Activated T-helper 1 cell treated with anti-CD3 and anti-CD28 coated beads, Interleukin-12 subunit alpha, Interleukin-12 subunit beta, Interleukin-2, Interleukin-4 antibody, amounts not matched to agents 30 ng/mL and 10 ng/mL and 1 ng/mL, durations not matched to agents 14 hours and 24 hours and 36 hours (primary cell): ENCODE measurements at regions not wholly inside any gene's neighbourhood (a gene's known extent, or its start where the extent isn't known, plus 50 kb on each side); places are given as distances from the start of the nearest gene placed in this dataset.

Source experiments
- DNase-seq: peaks from one replicate; pipeline ENCODE4 v3.0.0; 2021; ENCODE audit warnings: low spot score
- H3K27ac Mint-ChIP-seq: one replicate; pipeline ENCODE4 v1.8.0; 2021; ENCODE audit warnings: mild to moderate bottlenecking, mixed read lengths
- H3K27me3 Mint-ChIP-seq: one replicate; pipeline ENCODE4 v1.8.0; 2022; ENCODE audit warnings: mild to moderate bottlenecking, moderate library complexity, mixed read lengths; ENCODE audit not compliant: insufficient read depth
- H3K36me3 Mint-ChIP-seq: one replicate; pipeline ENCODE4 v1.8.0; 2021; ENCODE audit warnings: low read depth, mixed read lengths
- H3K4me1 Mint-ChIP-seq: one replicate; pipeline ENCODE4 v1.8.0; 2021; ENCODE audit warnings: low read depth, mixed read lengths
- H3K4me3 Mint-ChIP-seq: one replicate; pipeline ENCODE4 v1.8.0; 2021; ENCODE audit warnings: mild to moderate bottlenecking, moderate library complexity, mixed read lengths
- H3K9me3 Mint-ChIP-seq: one replicate; pipeline ENCODE4 v1.8.0; 2021; ENCODE audit warnings: mixed read lengths
- intact Hi-C: fragments of 100-400 bp; cut with micrococcal nuclease; formaldehyde crosslinking; loops from one replicate; pipeline ENCODE4 v1.15.1; 2024

DNA sequence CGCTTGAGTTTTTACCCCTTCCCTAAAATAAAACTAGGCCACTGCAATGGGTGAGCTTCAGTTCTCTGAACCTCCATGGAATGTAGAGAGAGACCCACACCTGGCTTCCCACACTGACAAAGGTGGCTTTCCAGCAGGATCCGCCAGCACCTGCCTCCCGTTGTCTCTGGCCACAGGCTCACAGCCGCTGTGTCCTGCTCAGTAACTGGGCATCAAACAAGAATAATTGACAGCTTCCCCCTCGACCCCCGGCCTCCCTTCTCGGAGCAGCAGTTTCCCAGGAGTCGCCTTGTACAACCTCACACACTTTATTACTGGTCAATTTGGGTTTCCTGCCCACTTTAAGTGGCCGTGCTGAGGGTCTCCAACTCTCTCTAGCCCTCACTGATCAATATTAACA, 586.1 kb upstream of the PSMD7 start:
- Mint-ChIP-seq H3K27me3 (peaks cover 2% of the 10 kb centered on the region), H3K4me3 (no peak overlapping the region), H3K4me1 (no peaks in the 10 kb centered on the region), H3K27ac (no peak overlapping the region), H3K9me3 (no peaks in the 10 kb centered on the region), H3K36me3 (no peaks in the 10 kb centered on the region)
- intact Hi-C loops = no loop called here
- DNase-seq = no peak

DNA sequence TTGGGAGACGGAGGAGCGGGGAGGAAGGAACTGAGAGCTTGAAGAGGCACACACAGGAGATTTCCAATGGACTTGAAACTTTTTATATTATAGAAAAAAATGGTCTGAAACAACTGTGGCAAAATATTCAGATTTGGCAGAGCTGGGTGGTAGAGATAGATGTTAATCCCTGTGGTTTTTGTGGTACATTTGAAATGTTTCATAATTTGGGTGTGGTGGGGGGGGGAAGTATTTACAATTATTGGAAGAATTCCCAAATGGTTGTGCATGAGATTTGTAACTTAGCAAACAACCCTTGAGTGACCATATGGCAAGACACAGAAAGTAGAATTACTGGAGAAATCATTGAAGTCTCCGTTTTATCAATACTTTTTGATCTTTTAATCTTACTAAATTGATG, 588.8 kb upstream of the PSMD7 start:
- H3K4me1 Mint-ChIP-seq = no peaks in the 10 kb centered on the region
- no peak overlapping the region for H3K4me3 Mint-ChIP-seq
- DNase-seq = no peak
- no peak overlapping the region for H3K27ac Mint-ChIP-seq
- peaks cover 2% of the 10 kb centered on the region for H3K27me3 Mint-ChIP-seq
- no peaks in the 10 kb centered on the region for H3K36me3 Mint-ChIP-seq
- intact Hi-C loops = no loop called here
- H3K9me3 Mint-ChIP-seq = no peaks in the 10 kb centered on the region

DNA sequence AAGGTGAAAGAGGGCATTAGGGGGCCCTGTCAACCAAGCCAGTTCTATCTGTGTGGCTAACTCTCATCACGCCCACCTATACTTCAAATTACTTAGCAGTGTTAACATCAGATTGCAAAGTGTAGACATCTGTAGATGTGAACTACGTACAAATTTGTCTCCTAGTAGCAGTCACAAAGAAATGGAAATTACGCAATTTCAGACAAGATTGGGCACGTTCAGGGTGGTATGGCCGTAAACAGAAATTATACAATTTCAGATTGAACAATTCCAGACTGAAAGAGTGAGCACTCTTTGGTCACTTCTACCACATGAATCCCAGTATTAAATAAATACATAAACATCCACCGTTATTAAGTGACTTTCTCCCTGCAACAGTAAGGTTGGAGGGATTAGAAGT, 592.7 kb upstream of the PSMD7 start:
- no peak overlapping the region for H3K27ac Mint-ChIP-seq
- no peak for DNase-seq
- H3K4me1 Mint-ChIP-seq = no peaks in the 10 kb centered on the region
- intact Hi-C loops = no loop called here
- no peaks in the 10 kb centered on the region for H3K36me3 Mint-ChIP-seq
- no peak overlapping the region for H3K4me3 Mint-ChIP-seq
- H3K9me3 Mint-ChIP-seq = no peaks in the 10 kb centered on the region
- peaks cover 2% of the 10 kb centered on the region for H3K27me3 Mint-ChIP-seq

GRCh38 chr16:73697336-73697735, 599.3 kb upstream of the PSMD7 start:
- Mint-ChIP-seq H3K27me3 (no peaks in the 10 kb centered on the region), H3K36me3 (no peaks in the 10 kb centered on the region), H3K27ac (no peak overlapping the region), H3K4me1 (no peaks in the 10 kb centered on the region), H3K9me3 (peaks cover 3% of the 10 kb centered on the region), H3K4me3 (no peak overlapping the region)
- DNase-seq = no peak
- intact Hi-C loops = no loop called here

GRCh38 chr16:73692861-73693260, 603.8 kb upstream of the PSMD7 start:
- intact Hi-C loops = no loop called here
- Mint-ChIP-seq H3K27ac (no peak overlapping the region), H3K36me3 (no peaks in the 10 kb centered on the region), H3K9me3 (peaks cover 3% of the 10 kb centered on the region), H3K27me3 (no peaks in the 10 kb centered on the region), H3K4me1 (no peaks in the 10 kb centered on the region), H3K4me3 (no peak overlapping the region)
- no peak for DNase-seq

DNA sequence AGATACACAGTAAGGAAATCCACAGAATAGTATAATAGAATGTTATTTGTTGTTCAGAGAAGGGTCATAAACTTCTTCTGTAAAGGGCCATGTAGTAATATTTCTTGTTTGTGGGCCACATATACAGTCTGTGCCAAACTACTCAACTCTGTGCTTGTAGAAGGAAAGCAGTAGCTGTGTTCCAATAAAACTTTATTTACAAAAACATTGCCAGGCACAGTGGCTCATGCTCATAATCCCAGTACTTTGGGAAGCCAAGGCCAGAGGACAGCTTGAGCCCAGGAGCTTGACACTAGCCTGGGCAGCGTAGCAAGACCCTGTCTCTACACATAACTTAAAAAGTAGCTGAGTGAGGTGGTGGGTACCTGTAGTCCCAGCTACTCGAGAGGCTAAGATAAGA, 612.8 kb upstream of the PSMD7 start:
- Mint-ChIP-seq H3K4me3 (no peak overlapping the region), H3K27ac (no peak overlapping the region), H3K9me3 (no peaks in the 10 kb centered on the region), H3K4me1 (no peaks in the 10 kb centered on the region), H3K27me3 (no peaks in the 10 kb centered on the region), H3K36me3 (no peaks in the 10 kb centered on the region)
- intact Hi-C loops = no loop called here
- DNase-seq = no peak

DNA sequence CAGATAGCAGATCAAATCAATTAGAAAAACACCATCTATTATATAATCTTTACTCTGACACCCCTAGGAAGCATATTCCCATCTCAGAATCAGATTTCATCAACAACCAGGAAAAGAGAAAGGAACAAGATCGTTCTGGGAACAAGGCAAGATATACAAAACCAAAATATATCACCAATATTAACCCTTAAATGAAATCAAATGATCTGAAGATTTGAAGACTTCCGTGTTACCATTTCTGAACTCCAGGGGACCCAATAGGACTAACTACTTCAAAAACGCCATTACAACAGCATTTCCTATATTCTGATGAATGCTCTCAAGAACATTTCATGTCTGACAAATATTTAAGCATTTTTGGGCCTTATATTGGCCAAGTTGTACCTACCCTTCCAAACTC, 624.2 kb upstream of the ZFHX3 start:
- intact Hi-C loops = no loop called here
- Mint-ChIP-seq H3K4me1 (no peaks in the 10 kb centered on the region), H3K4me3 (no peak overlapping the region), H3K9me3 (peaks cover 4% of the 10 kb centered on the region), H3K27me3 (no peaks in the 10 kb centered on the region), H3K36me3 (no peaks in the 10 kb centered on the region), H3K27ac (no peak overlapping the region)
- no peak for DNase-seq

DNA sequence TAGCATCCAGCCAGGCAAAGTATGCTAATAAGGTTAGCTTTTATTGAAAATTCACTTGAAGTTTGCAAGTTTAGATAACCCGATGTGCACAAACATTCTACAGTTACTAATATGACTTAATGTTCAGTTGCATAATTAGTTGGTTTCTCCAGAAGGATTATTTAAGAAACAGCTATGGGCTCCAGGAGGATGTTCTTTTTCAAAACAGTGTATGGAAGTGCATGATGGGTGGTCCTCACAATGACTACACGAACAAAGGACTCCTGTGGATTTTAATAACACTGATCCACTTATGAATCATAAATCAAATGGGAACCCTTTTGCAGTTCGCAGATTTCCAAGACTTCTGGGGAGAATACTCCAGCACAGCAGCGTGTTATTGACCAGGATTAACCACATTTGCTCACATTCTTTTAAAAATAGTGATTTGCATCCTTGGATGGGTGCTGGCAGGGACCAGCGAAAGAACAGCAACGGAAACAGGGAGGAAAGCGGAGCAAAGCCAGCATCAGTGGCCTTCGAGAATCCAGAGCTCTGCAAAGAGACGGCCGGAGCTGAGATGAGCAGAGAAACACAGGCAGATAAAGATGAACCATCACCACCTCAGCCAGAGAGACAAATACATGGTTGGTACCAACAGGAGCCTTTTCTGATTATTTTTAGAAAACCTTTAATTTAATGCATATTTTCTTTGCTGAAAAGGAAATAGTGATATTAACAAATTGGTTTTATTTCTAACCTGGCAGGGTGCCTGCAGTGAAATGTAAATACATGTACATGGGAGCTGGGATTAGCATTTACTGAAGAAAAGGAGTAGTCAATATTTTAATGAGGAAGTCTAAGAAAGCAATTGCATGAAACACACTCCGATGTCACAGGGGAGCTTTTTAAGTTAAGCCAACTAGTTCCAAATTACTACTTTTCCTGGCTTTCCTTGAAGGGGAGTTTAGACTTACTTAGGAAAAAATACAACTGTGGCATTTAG, 623.2 kb upstream of the ZFHX3 start:
- Mint-ChIP-seq H3K4me1 (no peaks in the 10 kb centered on the region), H3K4me3 (no peak overlapping the region), H3K27me3 (no peaks in the 10 kb centered on the region), H3K36me3 (no peaks in the 10 kb centered on the region), H3K27ac (no peak overlapping the region), H3K9me3 (peaks cover 7% of the 10 kb centered on the region)
- no peak for DNase-seq
- intact Hi-C loops = no loop called here

DNA sequence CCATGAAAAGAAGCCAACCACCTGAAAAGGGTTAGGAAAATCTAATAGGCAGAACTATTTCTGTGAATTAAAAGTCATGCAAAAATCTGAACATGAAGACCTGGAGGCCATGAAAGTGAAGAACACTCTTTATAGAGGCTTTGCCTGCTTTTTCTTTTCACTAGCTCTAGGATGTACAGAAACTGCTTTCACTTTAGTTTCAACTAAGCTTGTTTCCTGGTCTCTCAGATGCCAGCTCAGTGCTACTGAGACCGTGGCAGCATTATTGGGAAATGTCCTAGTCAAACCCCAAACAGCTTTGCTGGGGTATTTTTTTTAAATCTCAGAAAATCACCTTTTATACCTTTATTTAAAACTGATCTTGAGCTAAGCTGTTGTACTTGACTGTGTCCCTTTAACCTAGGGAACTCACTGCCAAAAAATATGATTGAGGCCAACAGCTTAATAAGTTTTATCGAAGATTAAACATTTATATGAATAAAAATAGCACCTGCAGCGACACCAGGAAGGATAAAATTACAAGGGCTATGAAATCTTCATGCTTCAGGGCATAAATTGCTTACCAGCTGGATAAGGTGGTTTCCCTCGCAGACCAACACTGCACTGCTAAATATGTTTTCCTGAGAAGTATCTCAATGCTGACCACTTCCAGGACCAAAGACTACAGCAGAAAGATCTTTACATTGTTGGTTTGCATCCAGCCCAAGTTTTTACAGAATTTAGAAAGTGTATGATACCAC, 621.8 kb upstream of the ZFHX3 start:
- peaks cover 7% of the 10 kb centered on the region for H3K9me3 Mint-ChIP-seq
- H3K27me3 Mint-ChIP-seq = no peaks in the 10 kb centered on the region
- no peak overlapping the region for H3K4me3 Mint-ChIP-seq
- DNase-seq = no peak
- intact Hi-C loops = no loop called here
- H3K4me1 Mint-ChIP-seq = no peaks in the 10 kb centered on the region
- H3K27ac Mint-ChIP-seq = no peak overlapping the region
- H3K36me3 Mint-ChIP-seq = no peaks in the 10 kb centered on the region

DNA sequence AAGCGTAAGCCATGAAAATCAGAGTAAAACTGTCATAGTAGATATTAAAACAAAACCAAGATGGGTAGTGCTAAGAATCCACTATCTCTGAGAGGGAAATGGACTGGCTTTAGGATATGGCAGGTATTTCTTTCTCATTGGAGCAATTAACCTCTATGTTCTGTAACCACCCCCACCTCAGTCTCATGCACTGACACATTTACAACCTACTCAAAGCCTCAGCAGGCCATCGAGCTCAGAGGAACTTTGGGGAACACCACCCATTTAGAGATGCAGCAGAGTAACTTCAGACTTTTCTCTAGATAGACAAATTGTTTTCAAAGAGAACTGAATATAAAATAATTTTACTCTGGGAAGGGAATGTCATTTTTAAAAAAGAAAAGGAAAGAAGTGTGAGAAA, 615.8 kb upstream of the ZFHX3 start:
- Mint-ChIP-seq H3K36me3 (no peaks in the 10 kb centered on the region), H3K9me3 (peaks cover 7% of the 10 kb centered on the region), H3K4me3 (no peak overlapping the region), H3K27me3 (no peaks in the 10 kb centered on the region), H3K4me1 (no peaks in the 10 kb centered on the region), H3K27ac (no peak overlapping the region)
- intact Hi-C loops = no loop called here
- DNase-seq = no peak

GRCh38 chr16:73636196-73636595, 588.3 kb upstream of the ZFHX3 start:
- no peak for DNase-seq
- no peaks in the 10 kb centered on the region for H3K27me3 Mint-ChIP-seq
- peaks cover 17% of the 10 kb centered on the region for H3K9me3 Mint-ChIP-seq
- intact Hi-C loops = no loop called here
- H3K36me3 Mint-ChIP-seq = no peaks in the 10 kb centered on the region
- no peaks in the 10 kb centered on the region for H3K4me1 Mint-ChIP-seq
- H3K27ac Mint-ChIP-seq = no peak overlapping the region
- no peak overlapping the region for H3K4me3 Mint-ChIP-seq

- no peaks in the 10 kb centered on the region for H3K9me3 Mint-ChIP-seq
- H3K4me1 Mint-ChIP-seq = no peaks in the 10 kb centered on the region
- H3K27ac Mint-ChIP-seq = no peak overlapping the region
- H3K36me3 Mint-ChIP-seq = no peaks in the 10 kb centered on the region
- no peak overlapping the region for H3K4me3 Mint-ChIP-seq
- no peak for DNase-seq
- H3K27me3 Mint-ChIP-seq = no peaks in the 10 kb centered on the region
- intact Hi-C loops = no loop called here
Measured at GRCh38 chr16:73629011-73629410, 581.1 kb upstream of the ZFHX3 start.

DNA sequence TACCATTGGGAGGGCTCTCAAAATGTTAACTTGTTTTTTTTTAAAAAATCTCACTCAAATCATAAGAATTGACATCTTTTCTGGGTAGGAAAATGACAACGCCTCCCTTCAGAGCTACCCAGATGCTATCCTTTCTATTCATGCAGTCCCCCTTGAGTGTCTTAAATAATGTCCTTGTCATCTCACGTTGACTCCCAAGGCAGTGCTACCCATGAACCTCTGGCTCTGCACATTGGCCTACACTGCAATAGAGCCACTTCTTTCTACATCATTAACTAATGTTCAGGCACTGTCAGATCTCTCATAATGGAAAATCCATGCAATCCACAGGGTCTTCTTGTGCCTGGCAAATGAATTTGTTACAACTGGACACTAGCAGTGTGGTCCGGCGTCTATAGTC, 569.8 kb upstream of the ZFHX3 start:
- Mint-ChIP-seq H3K9me3 (no peaks in the 10 kb centered on the region), H3K36me3 (no peaks in the 10 kb centered on the region), H3K27ac (no peak overlapping the region), H3K27me3 (no peaks in the 10 kb centered on the region), H3K4me3 (no peak overlapping the region), H3K4me1 (no peaks in the 10 kb centered on the region)
- intact Hi-C loops = no loop called here
- no peak for DNase-seq
